Panc1 (cell line): ENCODE measurements at regions not wholly inside any gene's neighbourhood (a gene's known extent, or its start where the extent isn't known, plus 50 kb on each side); places are given as distances from the start of the nearest gene placed in this dataset.

Source experiments
- POLR2AphosphoS5 ChIP-seq: IDR thresholded peaks from 2 replicates; pipeline ENCODE4 v1.6.1; 2012; ENCODE audit warnings: mild to moderate bottlenecking, low read depth, low read length, moderate library complexity
- REST ChIP-seq, 2 experiments: IDR thresholded peaks; 2 replicates each; pipeline ENCODE4 v1.6.1; 2011 to 2012; ENCODE audit warnings: low read depth in 2 of 2, control low read depth in 1 of 2, low read length in 1 of 2, mild to moderate bottlenecking in 1 of 2, moderate library complexity in 1 of 2; ENCODE audit not compliant: insufficient read depth in 1 of 2
- SIN3A ChIP-seq: IDR thresholded peaks from 2 replicates; pipeline ENCODE4 v1.6.1; 2012; ENCODE audit warnings: low read depth, mild to moderate bottlenecking, low read length, moderate library complexity, borderline replicate concordance; ENCODE audit not compliant: insufficient read depth
- TCF7L2 ChIP-seq: IDR thresholded peaks from 2 replicates; pipeline ENCODE4 v1.6.1; 2011; ENCODE audit warnings: mild to moderate bottlenecking, low read depth, low read length, inconsistent platforms
- TF ChIP-seq, protein P1 (sequence below): fragments of 450-650 bp; IDR thresholded peaks from 2 replicates; pipeline ENCODE4 v1.5.1; 2017; ENCODE audit warnings: mild to moderate bottlenecking

GRCh38 chrX:99752776-99753175, 657.3 kb downstream of the PCDH19 start:
- TF ChIP-seq, protein P1, sequence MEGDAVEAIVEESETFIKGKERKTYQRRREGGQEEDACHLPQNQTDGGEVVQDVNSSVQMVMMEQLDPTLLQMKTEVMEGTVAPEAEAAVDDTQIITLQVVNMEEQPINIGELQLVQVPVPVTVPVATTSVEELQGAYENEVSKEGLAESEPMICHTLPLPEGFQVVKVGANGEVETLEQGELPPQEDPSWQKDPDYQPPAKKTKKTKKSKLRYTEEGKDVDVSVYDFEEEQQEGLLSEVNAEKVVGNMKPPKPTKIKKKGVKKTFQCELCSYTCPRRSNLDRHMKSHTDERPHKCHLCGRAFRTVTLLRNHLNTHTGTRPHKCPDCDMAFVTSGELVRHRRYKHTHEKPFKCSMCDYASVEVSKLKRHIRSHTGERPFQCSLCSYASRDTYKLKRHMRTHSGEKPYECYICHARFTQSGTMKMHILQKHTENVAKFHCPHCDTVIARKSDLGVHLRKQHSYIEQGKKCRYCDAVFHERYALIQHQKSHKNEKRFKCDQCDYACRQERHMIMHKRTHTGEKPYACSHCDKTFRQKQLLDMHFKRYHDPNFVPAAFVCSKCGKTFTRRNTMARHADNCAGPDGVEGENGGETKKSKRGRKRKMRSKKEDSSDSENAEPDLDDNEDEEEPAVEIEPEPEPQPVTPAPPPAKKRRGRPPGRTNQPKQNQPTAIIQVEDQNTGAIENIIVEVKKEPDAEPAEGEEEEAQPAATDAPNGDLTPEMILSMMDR: no peak
- no peak for TF ChIP-seq SIN3A
- no peak for TF ChIP-seq POLR2AphosphoS5
- TF ChIP-seq REST (IDR thresholded peaks at IDR 0.05; ENCODE audit: insufficient read depth in 1 of 2, low read depth in 2 of 2, low read length in 1 of 2): no peak
- no peak for TF ChIP-seq TCF7L2
